Testis (tissue), 2 donors: ENCODE measurements at regions not wholly inside any gene's neighbourhood (a gene's known extent, or its start where the extent isn't known, plus 50 kb on each side); places are given as distances from the start of the nearest gene placed in this dataset.

Experiments used
- CTCF ChIP-seq, 3 experiments: fragments of 450-650 bp in 2 of 3; fragments of 200-600 bp in 1 of 3; sonication (generic) in 1 of 3; IDR thresholded peaks; one replicate each; pipeline ENCODE4 v1.5.1; 2016 to 2019; ENCODE audit warnings: antibody characterized with exemption in 3 of 3, mild to moderate bottlenecking in 2 of 3, moderate library complexity in 1 of 3
- POLR2A ChIP-seq: fragments of 450-650 bp; IDR thresholded peaks from one replicate; pipeline ENCODE4 v1.6.1; 2017; ENCODE audit warnings: antibody characterized with exemption, mild to moderate bottlenecking, moderate library complexity

- TF ChIP-seq CTCF (IDR thresholded peaks at IDR 0.05) = no peak
- TF ChIP-seq POLR2A = no peak
These were observed 104.1 kb upstream of the SLC25A13 start for GRCh38 chr7:96426027-96426426.
